ENCODE measurements at regions not wholly inside any gene's neighbourhood (a gene's known extent, or its start where the extent isn't known, plus 50 kb on each side); places are given as distances from the start of the nearest gene placed in this dataset.

GRCh38 chr16:9206156-9206555 lies 114.7 kb downstream of the HAPSTR1 start:
- H3F3A ChIP-seq (ENCODE audit: insufficient read depth, low read length): no peaks in the 10 kb centered on the region
- no peak for TF ChIP-seq EZH2 (optimal IDR thresholded peaks at IDR 0.05; ENCODE audit: low read depth, low read length)
- TF ChIP-seq CTCF (IDR thresholded peaks at IDR 0.05; ENCODE audit: low read length): no peak
- TF ChIP-seq EZH2phosphoT487 (IDR thresholded peaks at IDR 0.05; ENCODE audit: low read length): no peak
- no peak overlapping the region for H2AFZ ChIP-seq (ENCODE audit: low read length)
- no peaks in the 10 kb centered on the region; the same call in 1 of the 2 replicates for H3K27me3 ChIP-seq (replicated peaks; ENCODE audit: insufficient read depth, low read length)
- no peaks in the 10 kb centered on the region for H3K9me2 ChIP-seq (replicated peaks; ENCODE audit: insufficient read depth, low read length)
- H3K9me3 ChIP-seq (replicated peaks; ENCODE audit: insufficient read depth, low read length): no peaks in the 10 kb centered on the region
- H3K4me3 ChIP-seq (ENCODE audit: low read length): no peak overlapping the region
- no peaks in the 10 kb centered on the region for H3K79me2 ChIP-seq (ENCODE audit: low read length)
- DNase-seq: no peak
- H3K36me3 ChIP-seq (replicated peaks; ENCODE audit: insufficient read depth, low read length): no peaks in the 10 kb centered on the region
- no peaks in the 10 kb centered on the region for H4K20me1 ChIP-seq (ENCODE audit: insufficient read depth, low read length)
- H3K4me2 ChIP-seq (ENCODE audit: low read depth, low read length): no peak overlapping the region
- H3K4me1 ChIP-seq (ENCODE audit: low read length): no peaks in the 10 kb centered on the region
- no peak overlapping the region for H3K27ac ChIP-seq (ENCODE audit: low read length)
- no peak overlapping the region for H3K9ac ChIP-seq (ENCODE audit: low read length)

- H3K4me1 ChIP-seq (ENCODE audit: low read length): no peaks in the 10 kb centered on the region
- no peak overlapping the region for H2AFZ ChIP-seq (ENCODE audit: low read length)
- DNase-seq: no peak
- H3K4me2 ChIP-seq (ENCODE audit: low read depth, low read length): no peak overlapping the region
- no peak overlapping the region for H3K9ac ChIP-seq (ENCODE audit: low read length)
- H3K36me3 ChIP-seq (replicated peaks; ENCODE audit: insufficient read depth, low read length): no peaks in the 10 kb centered on the region
- no peaks in the 10 kb centered on the region for H3K9me2 ChIP-seq (replicated peaks; ENCODE audit: insufficient read depth, low read length)
- no peaks in the 10 kb centered on the region; the same call in 1 of the 2 replicates for H3K27me3 ChIP-seq (replicated peaks; ENCODE audit: insufficient read depth, low read length)
- H3K4me3 ChIP-seq (ENCODE audit: low read length): no peak overlapping the region
- H4K20me1 ChIP-seq (ENCODE audit: insufficient read depth, low read length): no peaks in the 10 kb centered on the region
- H3F3A ChIP-seq (ENCODE audit: insufficient read depth, low read length): no peaks in the 10 kb centered on the region
- no peak overlapping the region for H3K27ac ChIP-seq (ENCODE audit: low read length)
- TF ChIP-seq EZH2 (optimal IDR thresholded peaks at IDR 0.05; ENCODE audit: low read depth, low read length) (no peak), CTCF (IDR thresholded peaks at IDR 0.05; ENCODE audit: low read length) (no peak), EZH2phosphoT487 (IDR thresholded peaks at IDR 0.05; ENCODE audit: low read length) (no peak)
- H3K9me3 ChIP-seq (replicated peaks; ENCODE audit: insufficient read depth, low read length): no peaks in the 10 kb centered on the region
- no peaks in the 10 kb centered on the region for H3K79me2 ChIP-seq (ENCODE audit: low read length)
Observed at GRCh38 chr16:9212621-9213020, 121.2 kb downstream of the HAPSTR1 start.

- H3K4me2 ChIP-seq (ENCODE audit: low read depth, low read length): no peak overlapping the region
- no peaks in the 10 kb centered on the region for H3K36me3 ChIP-seq (replicated peaks; ENCODE audit: insufficient read depth, low read length)
- H3K4me3 ChIP-seq (ENCODE audit: low read length): no peak overlapping the region
- no peak for DNase-seq
- H3K9ac ChIP-seq (ENCODE audit: low read length): no peak overlapping the region
- H4K20me1 ChIP-seq (ENCODE audit: insufficient read depth, low read length): no peaks in the 10 kb centered on the region
- H3K9me3 ChIP-seq (replicated peaks; ENCODE audit: insufficient read depth, low read length): no peaks in the 10 kb centered on the region
- H3K79me2 ChIP-seq (ENCODE audit: low read length): no peaks in the 10 kb centered on the region
- H3F3A ChIP-seq (ENCODE audit: insufficient read depth, low read length): no peaks in the 10 kb centered on the region
- H3K4me1 ChIP-seq (ENCODE audit: low read length): no peaks in the 10 kb centered on the region
- H3K27me3 ChIP-seq (replicated peaks; ENCODE audit: insufficient read depth, low read length): no peaks in the 10 kb centered on the region
- H3K27ac ChIP-seq (ENCODE audit: low read length): no peak overlapping the region
- no peak for TF ChIP-seq CTCF (IDR thresholded peaks at IDR 0.05; ENCODE audit: low read length)
- TF ChIP-seq EZH2phosphoT487 (IDR thresholded peaks at IDR 0.05; ENCODE audit: low read length): no peak
- no peak for TF ChIP-seq EZH2 (optimal IDR thresholded peaks at IDR 0.05; ENCODE audit: low read depth, low read length)
- no peaks in the 10 kb centered on the region for H3K9me2 ChIP-seq (replicated peaks; ENCODE audit: insufficient read depth, low read length)
- H2AFZ ChIP-seq (ENCODE audit: low read length): no peak overlapping the region
Observed at GRCh38 chr16:9219813-9220212, 128.4 kb downstream of the HAPSTR1 start.
